OCI-LY3 (cell line): ENCODE measurements at regions not wholly inside any gene's neighbourhood (a gene's known extent, or its start where the extent isn't known, plus 50 kb on each side); places are given as distances from the start of the nearest gene placed in this dataset.
A peak's percentile ranks its signal among the peaks of the same experiment; 100 is the strongest.

ENCODE experiments used
- H2AFZ ChIP-seq: fragments of 200-600, 300-600 bp; shearing (Covaris generic); 2 replicates; pipeline ENCODE4 v1.6.0; 2014; ENCODE audit warnings: antibody characterized with exemption, low read depth, low read length
- H3K27ac ChIP-seq: fragments of 200-600, 300-600 bp; sonication (generic); 2 replicates; pipeline ENCODE4 v1.5.1; 2014; ENCODE audit warnings: mild to moderate bottlenecking, low read length, moderate library complexity, mixed read lengths
- H3K27me3 ChIP-seq: fragments of 200-600, 300-600 bp; sonication (generic); 2 replicates; pipeline ENCODE4 v1.6.1; 2014; ENCODE audit warnings: low read depth, low read length, mixed read lengths
- H3K36me3 ChIP-seq: fragments of 200-600, 300-600 bp; sonication (generic); replicated peaks from 2 replicates; pipeline ENCODE3; 2014; ENCODE audit warnings: low read depth, low read length, mixed read lengths
- H3K4me1 ChIP-seq: fragments of 300-600, 200-600 bp; sonication (generic); 2 replicates; pipeline ENCODE4 v1.6.1; 2014; ENCODE audit warnings: low read length, mixed read lengths
- H3K4me2 ChIP-seq: fragments of 200-600, 300-600 bp; sonication (generic); 2 replicates; pipeline ENCODE4 v1.6.1; 2014; ENCODE audit warnings: low read length, mixed read lengths
- H3K4me3 ChIP-seq: fragments of 300-600, 200-600 bp; sonication (generic); 2 replicates; pipeline ENCODE4 v1.5.1; 2014; ENCODE audit warnings: antibody characterized with exemption, mild to moderate bottlenecking, low read length, moderate library complexity
- H3K79me2 ChIP-seq: fragments of 300-600, 200-600 bp; shearing (Covaris generic); 2 replicates; pipeline ENCODE4 v1.6.1; 2014; ENCODE audit warnings: mild to moderate bottlenecking, low read length, mixed read lengths
- H3K9ac ChIP-seq: fragments of 300-600, 200-600 bp; shearing (Covaris generic); 2 replicates; pipeline ENCODE4 v1.6.0; 2014; ENCODE audit warnings: mild to moderate bottlenecking, low read length, moderate library complexity
- H3K9me3 ChIP-seq: fragments of 200-600, 300-600 bp; shearing (Covaris generic); 2 replicates; pipeline ENCODE4 v1.6.1; 2014; ENCODE audit warnings: low read length, mixed read lengths; ENCODE audit not compliant: insufficient read depth
- H4K20me1 ChIP-seq: fragments of 200-600, 300-600 bp; sonication (generic); 2 replicates; pipeline ENCODE4 v1.6.1; 2016; ENCODE audit warnings: low read length, mixed read lengths; ENCODE audit not compliant: insufficient read depth
- EZH2phosphoT487 ChIP-seq: fragments of 200-600 bp; shearing (Covaris generic); IDR thresholded peaks from 2 replicates; pipeline ENCODE4 v1.6.1; 2018; ENCODE audit warnings: antibody characterized with exemption, mixed run types, low read depth
- TF ChIP-seq, protein P1 (sequence below): fragments of 200-600, 300-600 bp; sonication (generic); IDR thresholded peaks from 2 replicates; pipeline ENCODE4 v1.5.1; 2014; ENCODE audit warnings: antibody characterized with exemption, low read length, low read depth

DNA sequence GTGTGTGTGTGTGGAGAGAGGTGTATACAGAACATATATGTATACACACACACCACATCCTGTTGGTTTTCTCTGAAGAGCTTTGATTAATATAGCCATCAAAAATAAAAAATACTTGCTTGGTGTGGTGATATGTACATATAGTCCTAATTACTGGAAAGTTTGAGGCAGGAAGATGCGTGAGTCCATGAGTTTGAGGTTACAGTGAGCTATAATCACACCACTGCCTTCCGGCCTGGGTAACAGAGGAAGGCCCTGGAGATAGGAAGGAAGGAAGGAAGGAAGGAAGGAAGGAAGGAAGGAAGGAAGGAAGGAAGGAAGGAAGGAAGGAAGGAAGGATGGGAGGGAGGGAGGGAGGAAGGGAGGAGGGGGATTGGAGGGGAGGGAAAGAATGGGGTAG, 360.4 kb upstream of the CPEB2 start:
- TF ChIP-seq, protein P1, sequence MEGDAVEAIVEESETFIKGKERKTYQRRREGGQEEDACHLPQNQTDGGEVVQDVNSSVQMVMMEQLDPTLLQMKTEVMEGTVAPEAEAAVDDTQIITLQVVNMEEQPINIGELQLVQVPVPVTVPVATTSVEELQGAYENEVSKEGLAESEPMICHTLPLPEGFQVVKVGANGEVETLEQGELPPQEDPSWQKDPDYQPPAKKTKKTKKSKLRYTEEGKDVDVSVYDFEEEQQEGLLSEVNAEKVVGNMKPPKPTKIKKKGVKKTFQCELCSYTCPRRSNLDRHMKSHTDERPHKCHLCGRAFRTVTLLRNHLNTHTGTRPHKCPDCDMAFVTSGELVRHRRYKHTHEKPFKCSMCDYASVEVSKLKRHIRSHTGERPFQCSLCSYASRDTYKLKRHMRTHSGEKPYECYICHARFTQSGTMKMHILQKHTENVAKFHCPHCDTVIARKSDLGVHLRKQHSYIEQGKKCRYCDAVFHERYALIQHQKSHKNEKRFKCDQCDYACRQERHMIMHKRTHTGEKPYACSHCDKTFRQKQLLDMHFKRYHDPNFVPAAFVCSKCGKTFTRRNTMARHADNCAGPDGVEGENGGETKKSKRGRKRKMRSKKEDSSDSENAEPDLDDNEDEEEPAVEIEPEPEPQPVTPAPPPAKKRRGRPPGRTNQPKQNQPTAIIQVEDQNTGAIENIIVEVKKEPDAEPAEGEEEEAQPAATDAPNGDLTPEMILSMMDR: no peak
- TF ChIP-seq EZH2phosphoT487: no peak

DNA sequence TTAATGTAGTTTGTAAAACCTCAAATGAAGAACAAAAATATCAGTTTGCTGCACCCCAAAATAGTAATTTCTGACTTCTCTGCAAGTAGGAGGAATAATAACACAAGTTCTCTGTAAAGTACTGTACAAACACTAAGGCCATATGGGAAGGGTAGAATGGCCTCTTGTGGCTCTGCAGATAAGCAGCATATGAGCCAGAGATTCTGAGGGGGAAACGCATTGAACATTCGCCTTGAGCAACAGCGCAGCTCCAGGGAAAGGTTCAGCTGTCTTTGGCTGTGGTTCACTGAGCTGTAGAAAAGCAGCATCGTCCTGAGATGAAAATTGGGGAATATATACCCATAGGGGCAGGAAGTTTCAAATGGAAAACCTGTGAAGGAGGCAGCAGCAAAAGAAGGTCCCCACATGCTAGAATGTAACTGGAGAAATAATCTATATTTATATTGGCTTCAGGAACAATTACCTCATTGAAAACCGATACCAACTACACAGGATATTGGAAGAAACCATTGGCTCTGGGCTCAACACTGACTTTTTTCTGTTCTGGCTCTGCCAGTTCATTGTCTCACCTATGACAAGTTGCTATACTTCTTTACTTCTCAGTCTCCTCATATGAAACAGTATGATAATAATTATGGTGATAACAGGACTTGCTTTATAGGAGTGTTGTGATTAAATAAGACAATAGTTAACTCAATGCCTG, 357.6 kb upstream of the CPEB2 start:
- Histone ChIP-seq H3K27ac (no peak overlapping the region), H2AFZ (no peak overlapping the region), H3K79me2 (no peaks in the 10 kb centered on the region), H3K4me1 (peaks cover 15% of the 10 kb centered on the region), H3K9ac (no peak overlapping the region), H3K27me3 (peaks cover 6% of the 10 kb centered on the region; the same call in 1 of the 2 replicates), H4K20me1 (no peaks in the 10 kb centered on the region), H3K4me2 (no peak overlapping the region), H3K4me3 (no peak overlapping the region), H3K36me3 (peaks cover 8% of the 10 kb centered on the region), H3K9me3 (0 out of 2 replicates have a peak, but pooled peaks cover 2% of the 10 kb centered on the region)
- no peak for TF ChIP-seq EZH2phosphoT487
- TF ChIP-seq, protein P1: no peak

More for the DNA sequence above, 360.4 kb upstream of the CPEB2 start:
- Histone ChIP-seq H3K9me3 (no peaks in the 10 kb centered on the region), H3K79me2 (no peaks in the 10 kb centered on the region), H3K4me3 (no peak overlapping the region), H3K36me3 (no peaks in the 10 kb centered on the region), H4K20me1 (no peaks in the 10 kb centered on the region), H3K4me1 (peaks cover 13% of the 10 kb centered on the region), H3K4me2 (no peak overlapping the region), H3K27ac (no peak overlapping the region), H2AFZ (no peak overlapping the region), H3K27me3 (peaks cover 6% of the 10 kb centered on the region; the same call in 1 of the 2 replicates), H3K9ac (no peak overlapping the region)

DNA sequence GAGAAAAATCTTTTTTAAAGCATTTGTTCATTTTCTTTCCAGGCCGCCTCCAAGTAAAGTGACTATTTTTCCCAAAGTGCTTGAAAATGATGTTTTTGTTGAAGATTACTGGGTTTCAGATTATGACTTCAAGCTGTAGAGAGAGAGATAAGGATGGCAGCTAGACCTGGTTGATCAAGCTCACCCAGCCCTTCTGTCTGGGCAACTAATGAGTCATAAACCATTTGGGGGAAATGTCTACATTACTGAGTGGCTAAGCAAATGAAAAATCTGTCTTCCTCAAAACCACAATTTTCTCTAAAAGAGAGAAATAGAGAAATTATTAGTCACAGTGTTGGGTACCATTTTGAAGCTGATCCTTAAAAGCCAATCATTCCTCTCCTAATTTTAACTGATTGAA, 355.4 kb upstream of the CPEB2 start:
- H3K27me3 ChIP-seq: peaks cover 6% of the 10 kb centered on the region; the same call in 1 of the 2 replicates

DNA sequence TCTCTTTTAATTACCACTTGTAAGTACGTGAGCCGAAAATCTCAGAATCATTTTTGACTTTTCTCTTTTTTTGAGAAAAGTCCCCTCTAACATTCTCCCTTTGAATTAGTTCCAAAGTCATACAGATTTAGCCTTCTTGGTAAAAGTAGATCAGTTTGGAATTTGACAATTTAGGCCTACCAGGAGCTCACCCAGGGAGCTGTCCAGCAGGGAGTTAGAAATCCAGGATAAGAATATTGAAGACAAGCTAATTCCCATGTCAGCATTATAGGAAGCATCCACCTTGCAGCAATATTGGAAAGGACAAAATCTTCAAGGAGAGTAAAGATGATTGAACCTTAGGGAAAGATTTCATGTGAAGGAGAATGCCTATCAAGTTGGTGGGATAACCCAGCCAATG, 352.2 kb upstream of the CPEB2 start:
- no peak for TF ChIP-seq EZH2phosphoT487
- TF ChIP-seq, protein P1: no peak
- no peaks in the 10 kb centered on the region for H4K20me1 ChIP-seq
- no peaks in the 10 kb centered on the region for H3K79me2 ChIP-seq
- H2AFZ ChIP-seq: no peak overlapping the region
- peaks cover 23% of the 10 kb centered on the region for H3K4me1 ChIP-seq
- peaks cover 6% of the 10 kb centered on the region; the same call in 1 of the 2 replicates for H3K27me3 ChIP-seq
- H3K9ac ChIP-seq: no peak overlapping the region
- no peak overlapping the region for H3K27ac ChIP-seq
- peaks cover 8% of the 10 kb centered on the region for H3K36me3 ChIP-seq
- H3K9me3 ChIP-seq: 0 out of 2 replicates have a peak, but pooled peaks cover 2% of the 10 kb centered on the region
- no peak overlapping the region for H3K4me3 ChIP-seq
- no peak overlapping the region for H3K4me2 ChIP-seq

More for the DNA sequence above, 355.4 kb upstream of the CPEB2 start:
- peaks cover 8% of the 10 kb centered on the region for H3K36me3 ChIP-seq
- H3K9ac ChIP-seq: no peak overlapping the region
- 0 out of 2 replicates have a peak overlapping the region, but pooled peaks have one; percentile 15 for H3K27ac ChIP-seq
- H3K4me3 ChIP-seq: no peak overlapping the region
- 0 out of 2 replicates have a peak, but pooled peaks cover 2% of the 10 kb centered on the region for H3K9me3 ChIP-seq
- H3K79me2 ChIP-seq: no peaks in the 10 kb centered on the region
- peaks cover 23% of the 10 kb centered on the region for H3K4me1 ChIP-seq
- H4K20me1 ChIP-seq: no peaks in the 10 kb centered on the region
- peak overlapping the region; percentile 23 for H3K4me2 ChIP-seq
- TF ChIP-seq, protein P1: no peak
- TF ChIP-seq EZH2phosphoT487: no peak
- no peak overlapping the region for H2AFZ ChIP-seq
